ENCODE measurements at regions not wholly inside any gene's neighbourhood (a gene's known extent, or its start where the extent isn't known, plus 50 kb on each side); places are given as distances from the start of the nearest gene placed in this dataset.

DNA sequence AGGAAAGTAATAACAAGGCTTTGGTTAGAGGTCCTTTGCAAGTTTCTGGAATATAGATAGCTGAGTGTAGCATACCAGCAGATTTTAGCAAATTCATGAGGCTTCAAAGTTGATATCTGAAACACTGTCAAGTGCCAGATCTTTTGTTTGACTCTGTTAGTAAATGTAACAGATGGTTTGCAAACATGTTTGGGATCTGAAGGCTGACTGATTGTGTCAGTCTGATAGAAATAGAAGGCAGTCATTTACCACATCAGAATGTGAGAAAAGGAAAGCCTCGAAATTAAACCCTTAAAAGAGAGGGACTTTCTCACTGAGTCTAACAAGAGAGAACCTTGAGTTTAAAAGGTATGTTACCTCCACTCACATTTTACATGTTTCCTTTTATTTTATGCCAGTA, 371.5 kb downstream of the KIF2B start:
- TF ChIP-seq, protein P1, sequence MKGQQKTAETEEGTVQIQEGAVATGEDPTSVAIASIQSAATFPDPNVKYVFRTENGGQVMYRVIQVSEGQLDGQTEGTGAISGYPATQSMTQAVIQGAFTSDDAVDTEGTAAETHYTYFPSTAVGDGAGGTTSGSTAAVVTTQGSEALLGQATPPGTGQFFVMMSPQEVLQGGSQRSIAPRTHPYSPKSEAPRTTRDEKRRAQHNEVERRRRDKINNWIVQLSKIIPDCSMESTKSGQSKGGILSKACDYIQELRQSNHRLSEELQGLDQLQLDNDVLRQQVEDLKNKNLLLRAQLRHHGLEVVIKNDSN (IDR thresholded peaks at IDR 0.05) = no peak
- TF ChIP-seq ZBTB7A (IDR thresholded peaks at IDR 0.05; ENCODE audit: low read depth) = no peak
- no peak for TF ChIP-seq EP300 (IDR thresholded peaks at IDR 0.05; ENCODE audit: borderline replicate concordance)
- no peak for TF ChIP-seq FOXM1 (IDR thresholded peaks at IDR 0.05; ENCODE audit: borderline replicate concordance, low read depth)
- TF ChIP-seq YY1 (IDR thresholded peaks at IDR 0.05; ENCODE audit: low read depth) = no peak
- TF ChIP-seq, protein P2, sequence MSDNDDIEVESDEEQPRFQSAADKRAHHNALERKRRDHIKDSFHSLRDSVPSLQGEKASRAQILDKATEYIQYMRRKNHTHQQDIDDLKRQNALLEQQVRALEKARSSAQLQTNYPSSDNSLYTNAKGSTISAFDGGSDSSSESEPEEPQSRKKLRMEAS (IDR thresholded peaks at IDR 0.05) = no peak
- TF ChIP-seq TCF12 (IDR thresholded peaks at IDR 0.05; ENCODE audit: low read depth) = no peak
- no peak for TF ChIP-seq TAF1 (IDR thresholded peaks at IDR 0.05; ENCODE audit: low read depth)
- TF ChIP-seq NFIC (IDR thresholded peaks at IDR 0.05) = no peak
- no peak for TF ChIP-seq CEBPB (IDR thresholded peaks at IDR 0.05)
- no peak for TF ChIP-seq TEAD4 (IDR thresholded peaks at IDR 0.05)
- no peak for TF ChIP-seq CREB1 (IDR thresholded peaks at IDR 0.05; ENCODE audit: low read depth)
- TF ChIP-seq, protein P3, sequence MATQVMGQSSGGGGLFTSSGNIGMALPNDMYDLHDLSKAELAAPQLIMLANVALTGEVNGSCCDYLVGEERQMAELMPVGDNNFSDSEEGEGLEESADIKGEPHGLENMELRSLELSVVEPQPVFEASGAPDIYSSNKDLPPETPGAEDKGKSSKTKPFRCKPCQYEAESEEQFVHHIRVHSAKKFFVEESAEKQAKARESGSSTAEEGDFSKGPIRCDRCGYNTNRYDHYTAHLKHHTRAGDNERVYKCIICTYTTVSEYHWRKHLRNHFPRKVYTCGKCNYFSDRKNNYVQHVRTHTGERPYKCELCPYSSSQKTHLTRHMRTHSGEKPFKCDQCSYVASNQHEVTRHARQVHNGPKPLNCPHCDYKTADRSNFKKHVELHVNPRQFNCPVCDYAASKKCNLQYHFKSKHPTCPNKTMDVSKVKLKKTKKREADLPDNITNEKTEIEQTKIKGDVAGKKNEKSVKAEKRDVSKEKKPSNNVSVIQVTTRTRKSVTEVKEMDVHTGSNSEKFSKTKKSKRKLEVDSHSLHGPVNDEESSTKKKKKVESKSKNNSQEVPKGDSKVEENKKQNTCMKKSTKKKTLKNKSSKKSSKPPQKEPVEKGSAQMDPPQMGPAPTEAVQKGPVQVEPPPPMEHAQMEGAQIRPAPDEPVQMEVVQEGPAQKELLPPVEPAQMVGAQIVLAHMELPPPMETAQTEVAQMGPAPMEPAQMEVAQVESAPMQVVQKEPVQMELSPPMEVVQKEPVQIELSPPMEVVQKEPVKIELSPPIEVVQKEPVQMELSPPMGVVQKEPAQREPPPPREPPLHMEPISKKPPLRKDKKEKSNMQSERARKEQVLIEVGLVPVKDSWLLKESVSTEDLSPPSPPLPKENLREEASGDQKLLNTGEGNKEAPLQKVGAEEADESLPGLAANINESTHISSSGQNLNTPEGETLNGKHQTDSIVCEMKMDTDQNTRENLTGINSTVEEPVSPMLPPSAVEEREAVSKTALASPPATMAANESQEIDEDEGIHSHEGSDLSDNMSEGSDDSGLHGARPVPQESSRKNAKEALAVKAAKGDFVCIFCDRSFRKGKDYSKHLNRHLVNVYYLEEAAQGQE (IDR thresholded peaks at IDR 0.05; ENCODE audit: low read depth) = no peak
- TF ChIP-seq EGR1 (IDR thresholded peaks at IDR 0.05) = no peak

DNA sequence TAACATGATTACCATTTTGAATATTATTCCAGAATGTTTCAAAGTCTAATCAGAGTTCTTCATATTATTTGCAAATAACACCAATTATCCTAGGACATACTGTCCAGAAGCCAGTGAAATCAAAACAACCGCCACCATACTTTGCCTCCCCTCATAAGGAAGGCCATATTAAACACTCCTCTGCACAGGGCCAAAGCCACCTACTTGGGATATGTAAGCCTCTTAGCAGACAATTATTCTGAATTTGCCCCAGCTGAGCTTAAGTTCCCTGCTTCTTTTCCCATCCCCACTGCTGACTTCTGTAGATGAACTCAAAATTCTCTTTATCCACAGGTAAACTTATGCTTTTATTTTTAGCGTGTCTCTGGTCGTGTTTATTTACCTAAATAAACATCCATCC, 374.0 kb downstream of the KIF2B start:
- TF ChIP-seq EGR1 (IDR thresholded peaks at IDR 0.05) = no peak
- no peak for TF ChIP-seq TAF1 (IDR thresholded peaks at IDR 0.05; ENCODE audit: low read depth)
- TF ChIP-seq, protein P2 (IDR thresholded peaks at IDR 0.05) = no peak
- no peak for TF ChIP-seq EP300 (IDR thresholded peaks at IDR 0.05; ENCODE audit: borderline replicate concordance)
- no peak for TF ChIP-seq RAD21 (IDR thresholded peaks at IDR 0.05; ENCODE audit: low read depth)
- TF ChIP-seq TEAD4 (IDR thresholded peaks at IDR 0.05) = no peak
- TF ChIP-seq FOXM1 (IDR thresholded peaks at IDR 0.05; ENCODE audit: borderline replicate concordance, low read depth) = no peak
- TF ChIP-seq CEBPB (IDR thresholded peaks at IDR 0.05) = no peak
- no peak for TF ChIP-seq NFIC (IDR thresholded peaks at IDR 0.05)
- no peak for TF ChIP-seq CREB1 (IDR thresholded peaks at IDR 0.05; ENCODE audit: low read depth)
- no peak for TF ChIP-seq YY1 (IDR thresholded peaks at IDR 0.05; ENCODE audit: low read depth)
- TF ChIP-seq, protein P3 (IDR thresholded peaks at IDR 0.05; ENCODE audit: low read depth) = no peak
- TF ChIP-seq, protein P1 (IDR thresholded peaks at IDR 0.05) = no peak

DNA sequence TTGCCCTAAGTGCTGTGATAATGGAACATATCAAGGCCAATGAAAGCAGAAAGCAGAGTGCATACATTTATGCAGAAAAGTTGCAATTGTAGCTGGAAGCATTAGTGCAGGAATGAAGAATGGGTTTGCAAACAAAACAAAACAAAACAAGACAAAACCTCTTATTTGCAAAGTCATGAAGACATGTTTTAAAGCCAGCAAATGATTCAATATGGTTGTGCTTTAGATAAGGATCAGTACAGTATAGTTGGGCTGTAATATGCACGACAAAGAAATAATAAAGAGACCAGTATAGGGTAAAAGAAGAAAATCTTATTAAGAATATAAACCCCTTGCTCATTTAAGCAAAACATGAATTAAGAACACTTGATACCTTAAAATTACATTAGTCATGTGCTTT, 398.1 kb downstream of the KIF2B start:
- no peak for TF ChIP-seq YY1 (IDR thresholded peaks at IDR 0.05; ENCODE audit: low read depth)
- TF ChIP-seq, protein P2 (IDR thresholded peaks at IDR 0.05) = no peak

DNA sequence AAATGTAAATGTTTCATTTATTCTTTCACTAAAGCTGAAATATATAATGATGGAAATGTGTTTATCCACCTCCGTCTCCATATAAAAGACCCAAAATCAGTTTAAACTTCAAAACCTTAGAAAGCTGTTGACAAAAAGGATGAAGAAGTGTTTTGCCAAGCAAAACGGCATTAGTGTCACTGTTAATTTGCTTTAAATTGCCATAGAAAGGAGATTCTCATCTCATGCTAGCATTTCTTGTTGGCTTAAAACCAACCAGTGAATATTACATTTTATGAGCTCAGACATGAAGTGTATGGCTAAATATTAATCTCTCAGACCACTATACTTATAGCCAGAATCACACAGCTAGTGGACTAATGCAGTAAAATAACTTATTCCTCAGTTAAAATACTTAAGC, 398.8 kb downstream of the KIF2B start:
- TF ChIP-seq, protein P2 (IDR thresholded peaks at IDR 0.05) = no peak
- TF ChIP-seq ZBTB7A (IDR thresholded peaks at IDR 0.05; ENCODE audit: low read depth) (no peak), CREB1 (IDR thresholded peaks at IDR 0.05; ENCODE audit: low read depth) (no peak), NFIC (IDR thresholded peaks at IDR 0.05) (no peak), YY1 (IDR thresholded peaks at IDR 0.05; ENCODE audit: low read depth) (no peak), TEAD4 (IDR thresholded peaks at IDR 0.05) (no peak), FOXM1 (IDR thresholded peaks at IDR 0.05; ENCODE audit: borderline replicate concordance, low read depth) (no peak), TCF12 (IDR thresholded peaks at IDR 0.05; ENCODE audit: low read depth) (no peak), RAD21 (IDR thresholded peaks at IDR 0.05; ENCODE audit: low read depth) (no peak), EP300 (IDR thresholded peaks at IDR 0.05; ENCODE audit: borderline replicate concordance) (no peak), TAF1 (IDR thresholded peaks at IDR 0.05; ENCODE audit: low read depth) (no peak), CEBPB (IDR thresholded peaks at IDR 0.05) (no peak), EGR1 (IDR thresholded peaks at IDR 0.05) (no peak)
- TF ChIP-seq, protein P1 (IDR thresholded peaks at IDR 0.05) = no peak
- TF ChIP-seq, protein P3 (IDR thresholded peaks at IDR 0.05; ENCODE audit: low read depth) = no peak

Data from Ishikawa (cell line).